HG03354 (cell line): ENCODE measurements at regions not wholly inside any gene's neighbourhood (a gene's known extent, or its start where the extent isn't known, plus 50 kb on each side); places are given as distances from the start of the nearest gene placed in this dataset.

ENCODE experiments used
- ATAC-seq: cut with Tn5 transposase; IDR thresholded peaks from one replicate; pipeline ENCODE4 v1.9.1; 2021; ENCODE audit warnings: mild to moderate bottlenecking; ENCODE audit not compliant: unreplicated experiment, poor library complexity, severe bottlenecking

- ATAC-seq: no peak
Observed at GRCh38 chr3:66165660-66166059, 55.1 kb upstream of the SLC25A26 start.

GRCh38 chr3:66164155-66164554 is 56.6 kb upstream of the SLC25A26 start:
- no peak for ATAC-seq

GRCh38 chr3:66163222-66163621 is 57.6 kb upstream of the SLC25A26 start:
- no peak for ATAC-seq

GRCh38 chr3:66162766-66163165 is 58.0 kb upstream of the SLC25A26 start:
- no peak for ATAC-seq

GRCh38 chr3:66158933-66159683 is 61.7 kb upstream of the SLC25A26 start:
- no peak for ATAC-seq

- no peak for ATAC-seq
Observed at GRCh38 chr3:66154444-66154861, 66.3 kb upstream of the SLC25A26 start.

- no peak for ATAC-seq
Observed at GRCh38 chr3:66153481-66154443, 67.0 kb upstream of the SLC25A26 start.

GRCh38 chr3:66152336-66152735 is 68.5 kb upstream of the SLC25A26 start:
- ATAC-seq: no peak

GRCh38 chr3:66150977-66151376 is 69.8 kb upstream of the SLC25A26 start:
- no peak for ATAC-seq

GRCh38 chr3:66149269-66149668 is 71.5 kb upstream of the SLC25A26 start:
- ATAC-seq: no peak

- ATAC-seq: no peak
Observed at GRCh38 chr3:66145408-66145733, 75.4 kb upstream of the SLC25A26 start.

GRCh38 chr3:66144568-66145407 is 76.0 kb upstream of the SLC25A26 start:
- ATAC-seq: no peak

GRCh38 chr3:66142079-66142478 is 78.7 kb upstream of the SLC25A26 start:
- no peak for ATAC-seq

- peak; percentile 84 for ATAC-seq
Observed at GRCh38 chr3:66140743-66141372, 79.9 kb upstream of the SLC25A26 start.

GRCh38 chr3:66140106-66140505 is 80.7 kb upstream of the SLC25A26 start:
- no peak for ATAC-seq

GRCh38 chr3:66139415-66139814 is 81.4 kb upstream of the SLC25A26 start:
- no peak for ATAC-seq

GRCh38 chr3:66138336-66139313 is 82.2 kb upstream of the SLC25A26 start:
- no peak for ATAC-seq

GRCh38 chr3:66136597-66136996 is 84.2 kb upstream of the SLC25A26 start:
- ATAC-seq: no peak
